ENCODE measurements at regions not wholly inside any gene's neighbourhood (a gene's known extent, or its start where the extent isn't known, plus 50 kb on each side); places are given as distances from the start of the nearest gene placed in this dataset.
"Not testable (repeated sequence)": the region's sequence is repeated elsewhere in the genome, so short reads cannot be mapped to it uniquely, and the experiment has no call there.

DNA sequence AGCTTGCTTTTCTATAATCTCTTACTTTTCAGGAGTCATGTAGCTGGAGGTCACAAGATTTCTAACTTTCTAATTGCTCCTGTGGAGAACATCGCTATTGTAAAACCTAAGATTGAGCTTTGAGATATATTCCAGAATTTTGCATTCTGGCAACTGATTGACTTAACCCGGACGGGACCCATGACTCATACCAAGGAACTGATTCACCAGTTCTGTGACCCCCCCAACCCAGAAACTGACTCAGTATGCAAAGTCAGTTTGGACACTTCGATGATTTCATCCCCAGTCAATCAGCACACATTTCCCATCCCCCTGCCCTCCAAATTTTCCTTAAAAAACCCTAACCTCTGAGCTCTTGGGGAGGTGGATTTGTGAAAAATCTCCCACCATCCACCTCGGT, 396.5 kb upstream of the GBE1 start:
- in situ Hi-C loops (cut with HindIII; ENCODE audit: low sequenced_read_pairs): no loop called here
- peak; percentile 63 for DNase-seq (ENCODE audit: low read depth, low spot score)
- H3K4me3 ChIP-seq (ENCODE audit: low read depth, low read length): no peak overlapping the region
- no peak for TF ChIP-seq CTCF (IDR thresholded peaks at IDR 0.05; ENCODE audit: low read depth, low read length)

DNA sequence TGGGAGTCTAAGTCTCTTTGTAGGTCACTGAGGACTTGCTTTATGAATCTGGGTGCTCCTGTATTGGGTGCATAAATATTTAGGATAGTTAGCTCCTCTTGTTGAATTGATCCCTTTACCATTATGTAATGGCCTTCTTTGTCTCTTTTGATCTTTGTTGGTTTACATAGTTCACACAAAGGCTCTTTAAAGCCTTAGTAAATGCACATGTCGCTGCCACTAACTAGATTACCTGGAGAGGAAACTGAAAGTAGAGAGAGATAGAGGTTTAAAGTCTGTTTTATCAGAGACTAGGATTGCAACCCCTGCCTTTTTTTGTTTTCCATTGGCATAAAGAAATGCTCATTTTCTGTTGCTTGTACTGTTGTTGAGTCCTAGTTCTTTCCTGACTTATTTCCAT, 392.4 kb upstream of the GBE1 start:
- in situ Hi-C loops (cut with HindIII; ENCODE audit: low sequenced_read_pairs); H3K4me3 ChIP-seq (ENCODE audit: low read depth, low read length); DNase-seq (ENCODE audit: low read depth, low spot score): not testable (repeated sequence)

DNA sequence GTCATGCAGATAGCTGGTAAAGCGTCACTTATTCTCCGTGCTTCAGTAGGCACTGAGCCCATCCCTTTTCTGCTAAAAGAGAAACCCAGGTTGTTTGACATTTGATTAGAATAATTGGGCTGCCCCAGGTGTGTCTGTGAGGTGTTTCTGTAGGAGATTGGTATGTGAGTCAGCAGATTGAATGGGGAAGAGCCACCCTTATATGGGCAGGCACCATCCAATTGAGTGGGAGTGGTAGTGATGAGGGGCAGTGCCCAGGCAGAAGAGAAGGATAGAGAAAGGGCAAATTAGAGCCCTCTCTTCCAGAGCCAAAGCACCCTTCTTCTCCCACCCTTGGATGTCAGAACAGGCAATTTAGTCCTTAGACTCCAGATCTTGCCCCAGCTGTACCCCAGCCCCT, 384.3 kb upstream of the GBE1 start:
- H3K4me3 ChIP-seq (ENCODE audit: low read depth, low read length): no peak overlapping the region
- DNase-seq (ENCODE audit: low read depth, low spot score): no peak
- no peak for TF ChIP-seq CTCF (IDR thresholded peaks at IDR 0.05; ENCODE audit: low read depth, low read length)
- in situ Hi-C loops (cut with HindIII; ENCODE audit: low sequenced_read_pairs): no loop called here

- no peak for DNase-seq (ENCODE audit: low read depth, low spot score)
- H3K4me3 ChIP-seq (ENCODE audit: low read depth, low read length): no peak overlapping the region
- in situ Hi-C loops (cut with HindIII; ENCODE audit: low sequenced_read_pairs): no loop called here
- TF ChIP-seq CTCF (IDR thresholded peaks at IDR 0.05; ENCODE audit: low read depth, low read length): no peak
Observed at GRCh38 chr3:82144811-82145210, 383.4 kb upstream of the GBE1 start.

- no peak for TF ChIP-seq CTCF (IDR thresholded peaks at IDR 0.05; ENCODE audit: low read depth, low read length)
- DNase-seq (ENCODE audit: low read depth, low spot score): no peak
- H3K4me3 ChIP-seq (ENCODE audit: low read depth, low read length): no peak overlapping the region
- in situ Hi-C loops (cut with HindIII; ENCODE audit: low sequenced_read_pairs): no loop called here
Observed at GRCh38 chr3:82143661-82144412, 382.4 kb upstream of the GBE1 start.

GRCh38 chr3:82141592-82141991, 380.1 kb upstream of the GBE1 start:
- no peak for DNase-seq (ENCODE audit: low read depth, low spot score)
- no peak overlapping the region for H3K4me3 ChIP-seq (ENCODE audit: low read depth, low read length)
- in situ Hi-C loops (cut with HindIII; ENCODE audit: low sequenced_read_pairs): no loop called here
- TF ChIP-seq CTCF (IDR thresholded peaks at IDR 0.05; ENCODE audit: low read depth, low read length): no peak

DNA sequence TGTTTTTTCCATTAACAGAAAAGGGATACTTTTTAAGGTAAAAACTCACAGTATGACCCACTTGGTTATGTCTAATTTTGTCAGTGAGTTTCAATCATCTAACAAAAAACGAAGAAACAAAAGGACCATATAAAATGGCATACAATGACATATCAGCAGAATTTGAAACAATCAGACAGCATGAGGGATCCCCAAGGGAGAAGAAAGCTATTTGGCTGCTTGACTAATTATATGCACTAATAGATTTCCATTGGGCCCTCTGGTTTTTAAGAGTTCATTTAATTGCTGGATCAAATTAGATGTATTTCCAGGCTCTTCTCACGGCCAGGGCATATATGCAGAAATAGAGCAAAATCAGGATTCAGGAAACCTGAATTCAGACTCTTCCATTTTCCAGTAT, 376.4 kb upstream of the GBE1 start:
- H3K4me3 ChIP-seq (ENCODE audit: low read depth, low read length): no peak overlapping the region
- in situ Hi-C loops (cut with HindIII; ENCODE audit: low sequenced_read_pairs): no loop called here
- no peak for TF ChIP-seq CTCF (IDR thresholded peaks at IDR 0.05; ENCODE audit: low read depth, low read length)
- DNase-seq (ENCODE audit: low read depth, low spot score): no peak

All from astrocyte of the spinal cord (primary cell).